H1 (cell line): ENCODE measurements at regions not wholly inside any gene's neighbourhood (a gene's known extent, or its start where the extent isn't known, plus 50 kb on each side); places are given as distances from the start of the nearest gene placed in this dataset.

Source experiments
- CTCF ChIA-PET: fragments of 300-600 bp; sonication (Branson Sonifier 250); formaldehyde crosslinking; loops from one replicate; lab custom pipeline; 2021; ENCODE audit not compliant: partially characterized antibody; lab: Charles Lee
- POLR2A ChIA-PET: fragments of 300-600 bp; sonication (Branson Sonifier 250); formaldehyde crosslinking; loops from one replicate; lab custom pipeline; 2021; ENCODE audit warnings: inconsistent platforms; ENCODE audit not compliant: partially characterized antibody; lab: Charles Lee
- DNase-seq, 2 experiments: peaks; one replicate each; pipeline versions ENCODE4 v3.0.0 to v3.0.0-alpha.2; 2010 to 2022; ENCODE audit warnings: low spot score in 2 of 2, low read depth in 1 of 2, mixed read lengths in 1 of 2
- FAIRE-seq: peaks from 2 replicates; lab custom pipeline; 2011; peaks lifted over from hg19 to GRCh38; lab: Jason Lieb, UNC
- H2AFZ ChIP-seq: 2 replicates; pipeline ENCODE4 v1.8.1; 2012; ENCODE audit warnings: low read length, inconsistent platforms
- H2AK5ac ChIP-seq: 2 replicates; pipeline ENCODE4 v1.6.1; 2013; ENCODE audit warnings: low read depth, low read length
- H2BK120ac ChIP-seq: replicated peaks from 2 replicates; pipeline ENCODE3; 2013; ENCODE audit warnings: low read depth, low read length, inconsistent platforms
- H2BK12ac ChIP-seq: 2 replicates; pipeline ENCODE4 v1.6.1; 2013; ENCODE audit warnings: low read depth, low read length
- H2BK15ac ChIP-seq: 2 replicates; pipeline ENCODE4 v1.6.1; 2013; ENCODE audit warnings: low read length
- H2BK20ac ChIP-seq: 2 replicates; pipeline ENCODE4 v1.6.1; 2013; ENCODE audit warnings: low read length
- H2BK5ac ChIP-seq: 2 replicates; pipeline ENCODE4 v1.6.1; 2013; ENCODE audit warnings: low read depth, low read length
- H3K14ac ChIP-seq: 2 replicates; pipeline ENCODE4 v1.6.1; 2013; ENCODE audit warnings: inconsistent platforms; ENCODE audit not compliant: insufficient read length
- H3K18ac ChIP-seq: 2 replicates; pipeline ENCODE4 v1.6.1; 2013; ENCODE audit warnings: low read length; ENCODE audit errors: extremely low read depth
- H3K23ac ChIP-seq: 2 replicates; pipeline ENCODE4 v1.6.1; 2013; ENCODE audit warnings: inconsistent platforms; ENCODE audit not compliant: insufficient read length
- H3K23me2 ChIP-seq: 2 replicates; pipeline ENCODE4 v1.6.1; 2013; ENCODE audit warnings: low read depth, low read length
- H3K27ac ChIP-seq: 2 replicates; pipeline ENCODE4 v1.6.1; 2011; ENCODE audit warnings: low read depth, low read length, inconsistent platforms
- H3K27me3 ChIP-seq, 4 experiments: replicated peaks in 1 of 4; 1 replicate in 1 of 4; 2 replicates in 3 of 4; pipeline versions ENCODE4 v1.6.1 to v1.8.1; 2011 to 2013; ENCODE audit warnings: low read length in 3 of 4, mild to moderate bottlenecking in 3 of 4, inconsistent platforms in 2 of 4, mixed read lengths in 2 of 4, moderate library complexity in 1 of 4; ENCODE audit not compliant: control insufficient read depth in 3 of 4, insufficient read depth in 3 of 4; ENCODE audit errors: extremely low read depth in 1 of 4
- H3K36me3 ChIP-seq, 4 experiments: 2 replicates each; pipeline versions ENCODE4 v1.6.1 to v1.8.1; 2011 to 2013; ENCODE audit warnings: mild to moderate bottlenecking in 4 of 4, low read length in 3 of 4, moderate library complexity in 2 of 4, control low read depth in 1 of 4, inconsistent platforms in 1 of 4; ENCODE audit not compliant: insufficient read depth in 4 of 4, control insufficient read depth in 2 of 4
- H3K4ac ChIP-seq: replicated peaks from 2 replicates; pipeline ENCODE3; 2013; ENCODE audit warnings: low read length, low read depth, mixed read lengths, inconsistent platforms; ENCODE audit not compliant: insufficient read length
- H3K4me1 ChIP-seq, 4 experiments: replicated peaks in 1 of 4; 1 replicate in 1 of 4; 2 replicates in 3 of 4; pipeline versions ENCODE4 v1.6.1 to v1.8.1; 2011 to 2013; ENCODE audit warnings: low read length in 3 of 4, inconsistent platforms in 2 of 4, mixed read lengths in 1 of 4; ENCODE audit not compliant: insufficient read depth in 4 of 4, control insufficient read depth in 3 of 4
- H3K4me2 ChIP-seq, 2 experiments: 2 replicates each; pipeline versions ENCODE4 v1.6.1 to v1.8.1; 2011 to 2013; ENCODE audit warnings: low read depth in 2 of 2, low read length in 2 of 2, control low read depth in 1 of 2, inconsistent platforms in 1 of 2, mild to moderate bottlenecking in 1 of 2; ENCODE audit not compliant: insufficient read depth in 1 of 2
- H3K4me3 ChIP-seq, 4 experiments: fragments of 200-600, 300-600 bp in 1 of 4; sonication (generic), shearing (Covaris generic), sonication (Bioruptor Twin) in 1 of 4; 2 replicates each; pipeline versions ENCODE4 v1.5.1 to v1.8.1; 2011 to 2016; ENCODE audit warnings: low read length in 4 of 4, low read depth in 3 of 4, control low read depth in 2 of 4, inconsistent platforms in 2 of 4, mild to moderate bottlenecking in 2 of 4, mixed read lengths in 1 of 4, moderate library complexity in 1 of 4; ENCODE audit not compliant: insufficient read depth in 2 of 4; ENCODE audit errors: extremely low read depth in 1 of 4
- H3K56ac ChIP-seq: replicated peaks from 2 replicates; pipeline ENCODE3; 2013; ENCODE audit warnings: low read depth, mild to moderate bottlenecking, mixed read lengths, low read length, inconsistent platforms; ENCODE audit not compliant: insufficient read length
- H3K79me1 ChIP-seq: 2 replicates; pipeline ENCODE4 v1.6.1; 2013; ENCODE audit warnings: low read depth, low read length, control low read depth
- H3K79me2 ChIP-seq, 2 experiments: 2 replicates each; pipeline versions ENCODE4 v1.6.1 to v1.8.1; 2012 to 2013; ENCODE audit warnings: low read length in 2 of 2, mild to moderate bottlenecking in 2 of 2, inconsistent platforms in 1 of 2; ENCODE audit not compliant: insufficient read depth in 2 of 2, control insufficient read depth in 1 of 2
- H3K9ac ChIP-seq, 4 experiments: replicated peaks in 1 of 4; 1 replicate in 1 of 4; 2 replicates in 3 of 4; pipeline versions ENCODE4 v1.6.1 to v1.8.1; 2011 to 2013; ENCODE audit warnings: low read depth in 3 of 4, low read length in 3 of 4, control low read depth in 2 of 4, mild to moderate bottlenecking in 2 of 4, moderate library complexity in 2 of 4, inconsistent platforms in 1 of 4; ENCODE audit errors: extremely low read depth in 1 of 4
- H3K9me3 ChIP-seq, 2 experiments: 2 replicates each; pipeline versions ENCODE4 v1.6.1 to v1.8.1; 2012 to 2013; ENCODE audit warnings: mild to moderate bottlenecking in 2 of 2, moderate library complexity in 2 of 2, control low read depth in 1 of 2, inconsistent platforms in 1 of 2, low read depth in 1 of 2, low read length in 1 of 2, mixed read lengths in 1 of 2; ENCODE audit not compliant: insufficient read depth in 2 of 2
- H4K20me1 ChIP-seq, 2 experiments: replicated peaks in 1 of 2; 2 replicates each; pipeline versions ENCODE3 to v1.8.1; 2011 to 2013; ENCODE audit warnings: inconsistent platforms in 2 of 2, low read length in 2 of 2, mild to moderate bottlenecking in 1 of 2; ENCODE audit not compliant: insufficient read depth in 2 of 2, control insufficient read depth in 1 of 2
- H4K5ac ChIP-seq: 2 replicates; pipeline ENCODE4 v1.6.1; 2013; ENCODE audit warnings: low read length, low read depth, mixed read lengths, inconsistent platforms; ENCODE audit not compliant: insufficient read length
- H4K8ac ChIP-seq: 2 replicates; pipeline ENCODE4 v1.8.0; 2013; ENCODE audit warnings: mild to moderate bottlenecking, moderate library complexity, low read length, inconsistent platforms; ENCODE audit not compliant: insufficient read depth; ENCODE audit errors: extremely low read depth
- H4K91ac ChIP-seq: replicated peaks from 2 replicates; pipeline ENCODE3; 2013; ENCODE audit warnings: low read length, mixed read lengths, inconsistent platforms; ENCODE audit not compliant: insufficient read length
- ATF2 ChIP-seq: IDR thresholded peaks from 2 replicates; pipeline ENCODE4 v1.6.1; 2012; ENCODE audit warnings: low read length, inconsistent platforms
- BRCA1 ChIP-seq: IDR thresholded peaks from 2 replicates; pipeline ENCODE4 v1.6.1; 2012; ENCODE audit warnings: low read depth, low read length, improper control_type of control experiment
- CTBP2 ChIP-seq: IDR thresholded peaks from 2 replicates; pipeline ENCODE4 v1.7.0; 2011; ENCODE audit warnings: borderline replicate concordance, mild to moderate bottlenecking, moderate library complexity, mixed read lengths, low read length; ENCODE audit not compliant: insufficient read depth, insufficient read length
- JUN ChIP-seq: IDR thresholded peaks from 2 replicates; pipeline ENCODE4 v1.6.1; 2011; ENCODE audit warnings: low read depth, mild to moderate bottlenecking, improper control_type of control experiment, low read length
- SAP30 ChIP-seq: fragments of 300-600 bp; sonication (generic); IDR thresholded peaks from 2 replicates; pipeline ENCODE4 v1.7.1; 2012; ENCODE audit warnings: low read length, moderate library complexity, mild to moderate bottlenecking, inconsistent platforms; ENCODE audit not compliant: insufficient read depth, insufficient replicate concordance
- SIN3A ChIP-seq, 2 experiments: IDR thresholded peaks in 1 of 2; conservative IDR thresholded peaks in 1 of 2; 2 replicates each; pipeline ENCODE4 v1.6.1; 2011 to 2012; ENCODE audit warnings: low read length in 2 of 2, improper control_type of control experiment in 1 of 2, low read depth in 1 of 2, mild to moderate bottlenecking in 1 of 2
- SRF ChIP-seq: IDR thresholded peaks from 2 replicates; pipeline ENCODE4 v1.6.1; 2011; ENCODE audit warnings: mild to moderate bottlenecking, low read depth, low read length, moderate library complexity
- WGBS, 2 experiments: shearing (Covaris generic) in 1 of 2; methylation state at CpG; one replicate each; pipeline versions ENCODE4 v1.1.6 to v1.1.7; 2013 to 2015; ENCODE audit warnings: low lambda C conversion rate in 2 of 2, mixed read lengths in 2 of 2, inconsistent platforms in 1 of 2, low coverage in 1 of 2, missing lambda C conversion rate in 1 of 2; ENCODE audit not compliant: insufficient replicate concordance in 2 of 2, insufficient coverage in 1 of 2, insufficient read length in 1 of 2; ENCODE audit errors: extremely low coverage in 1 of 2, missing lambda C conversion rate in 1 of 2; 5-methylcytosine and 5-hydroxymethylcytosine counted together

GRCh38 chrX:5337160-5337559 lies 891.5 kb downstream of the NLGN4X start:
- POLR2A ChIA-PET = no interaction called here
- no peak for TF ChIP-seq CTBP2
- TF ChIP-seq JUN = no peak
- TF ChIP-seq BRCA1 = no peak
- no peak for TF ChIP-seq SRF
- TF ChIP-seq SAP30 = no peak
- no peak for TF ChIP-seq SIN3A (conservative IDR thresholded peaks at IDR 0.05 in 1 of 2, IDR thresholded peaks at IDR 0.05 in 1 of 2; ENCODE audit: low read depth in 1 of 2, low read length in 2 of 2)
- TF ChIP-seq ATF2 = no peak
- TF ChIP-seq, all 59 proteins: peak for 0
- no peak overlapping the region for H2BK120ac ChIP-seq
- no peaks in the 10 kb centered on the region for H3K79me2 ChIP-seq
- no peak overlapping the region for H3K18ac ChIP-seq
- no peaks in the 10 kb centered on the region for H3K79me1 ChIP-seq
- H2BK5ac ChIP-seq = no peak overlapping the region
- no peak overlapping the region for H3K23ac ChIP-seq
- H2AK5ac ChIP-seq = no peak overlapping the region
- no peak overlapping the region for H3K14ac ChIP-seq
- no peak overlapping the region for H3K9ac ChIP-seq
- H3K56ac ChIP-seq = no peak overlapping the region
- no peak overlapping the region for H2BK20ac ChIP-seq
- H4K8ac ChIP-seq = no peak overlapping the region
- no peak overlapping the region for H2BK12ac ChIP-seq
- WGBS, 2 experiments = 97 to 100% methylated on average over 1 to 3 of the region's 3 CpGs
- no peaks in the 10 kb centered on the region for H3K23me2 ChIP-seq
- no peaks in the 10 kb centered on the region for H3K4me1 ChIP-seq
- H3K36me3 ChIP-seq = no peaks in the 10 kb centered on the region
- no peak overlapping the region for H4K91ac ChIP-seq
- FAIRE-seq (no peak), DNase-seq (no peak)
- no peak overlapping the region for H4K5ac ChIP-seq
- no peak overlapping the region for H3K4me2 ChIP-seq
- no peaks in the 10 kb centered on the region for H4K20me1 ChIP-seq
- H3K9me3 ChIP-seq = no peaks in the 10 kb centered on the region
- H2BK15ac ChIP-seq = no peak overlapping the region
- H3K4ac ChIP-seq = no peak overlapping the region
- no peak overlapping the region for H3K27ac ChIP-seq
- H3K27me3 ChIP-seq = no peaks in the 10 kb centered on the region
- CTCF ChIA-PET = no interaction called here
- H2AFZ ChIP-seq = no peak overlapping the region
- H3K4me3 ChIP-seq = no peak overlapping the region
